Transverse colon (tissue), 4 donors: ENCODE measurements at regions not wholly inside any gene's neighbourhood (a gene's known extent, or its start where the extent isn't known, plus 50 kb on each side); places are given as distances from the start of the nearest gene placed in this dataset.
"Not testable (repeated sequence)": the region's sequence is repeated elsewhere in the genome, so short reads cannot be mapped to it uniquely, and the experiment has no call there.

Experiments
- DNase-seq: peaks from one replicate; pipeline ENCODE4 v3.0.0-alpha.2; 2019
- H3K27ac ChIP-seq, 4 donors: fragments of 200-600 bp; sonication (generic); 2 replicates each; pipeline ENCODE4 v1.5.1; 2016 to 2018; ENCODE audit warnings: inconsistent platforms in 4 of 4
- H3K27me3 ChIP-seq: fragments of 200-600 bp; sonication (generic); 2 replicates; pipeline ENCODE4 v1.5.1; 2017; ENCODE audit warnings: inconsistent platforms
- H3K36me3 ChIP-seq, 4 donors: fragments of 200-600 bp; sonication (generic); 2 replicates each; pipeline ENCODE4 v1.5.1; 2017 to 2019; ENCODE audit warnings: inconsistent platforms in 4 of 4
- H3K4me1 ChIP-seq, 4 donors: fragments of 200-600 bp; sonication (generic); 2 replicates each; pipeline ENCODE4 v1.5.1; 2017 to 2020; ENCODE audit warnings: inconsistent platforms in 4 of 4
- H3K4me3 ChIP-seq, 4 donors: fragments of 200-600 bp; sonication (generic); 1 replicate in 1 of 4; 2 replicates in 3 of 4; pipeline versions ENCODE4 v1.5.1 to v1.6.1; 2017 to 2019; ENCODE audit warnings: inconsistent platforms in 4 of 4
- H3K9me3 ChIP-seq, 2 donors: fragments of 200-600 bp; sonication (generic); 2 replicates each; pipeline ENCODE4 v1.5.1; 2017 to 2019; ENCODE audit warnings: inconsistent platforms in 2 of 2
- EP300 ChIP-seq: sonication (generic); formaldehyde crosslinking; IDR thresholded peaks from one replicate; pipeline ENCODE4 v1.6.1; 2017; ENCODE audit warnings: antibody characterized with exemption, low read depth
- POLR2A ChIP-seq: fragments of 450-650 bp; IDR thresholded peaks from one replicate; pipeline ENCODE4 v1.6.1; 2016; ENCODE audit warnings: antibody characterized with exemption, mild to moderate bottlenecking, moderate library complexity
- POLR2AphosphoS5 ChIP-seq, 3 donors: sonication (generic); formaldehyde crosslinking; IDR thresholded peaks; one replicate each; pipeline ENCODE4 v1.6.1; 2016; ENCODE audit warnings: antibody characterized with exemption in 3 of 3
- WGBS, 2 donors: methylation state at CpG; one replicate each; pipeline ENCODE4 v1.1.5; 2018; ENCODE audit warnings: low coverage in 1 of 2; 5-methylcytosine and 5-hydroxymethylcytosine counted together
- in situ Hi-C, 4 donors: fragments of 200-750 bp; cut with MboI; loops; one replicate each; pipeline versions ENCODE4 v1.15.0 to v1.15.1; 2017; ENCODE audit warnings: low sequenced_read_pairs in 3 of 4, low pct_ligation_motif_present in 1 of 4, low pct_unique_long_range_greater_than_20kb in 1 of 4
- intact Hi-C: fragments of 100-400 bp; cut with DNase I; formaldehyde crosslinking; loops from one replicate; pipeline ENCODE4 v1.15.1; 2023; ENCODE audit warnings: low total_unique reads
- TF ChIP-seq, protein P1 (sequence below), 5 experiments: fragments of 200-600 bp in 3 of 5; fragments of 450-650 bp in 2 of 5; sonication (generic) in 3 of 5; IDR thresholded peaks; 1 replicate in 2 of 5; 2 replicates in 3 of 5; pipeline ENCODE4 v1.5.1; 2016 to 2017; ENCODE audit warnings: antibody characterized with exemption in 5 of 5, inconsistent platforms in 3 of 5, mild to moderate bottlenecking in 2 of 5, moderate library complexity in 1 of 5

DNA sequence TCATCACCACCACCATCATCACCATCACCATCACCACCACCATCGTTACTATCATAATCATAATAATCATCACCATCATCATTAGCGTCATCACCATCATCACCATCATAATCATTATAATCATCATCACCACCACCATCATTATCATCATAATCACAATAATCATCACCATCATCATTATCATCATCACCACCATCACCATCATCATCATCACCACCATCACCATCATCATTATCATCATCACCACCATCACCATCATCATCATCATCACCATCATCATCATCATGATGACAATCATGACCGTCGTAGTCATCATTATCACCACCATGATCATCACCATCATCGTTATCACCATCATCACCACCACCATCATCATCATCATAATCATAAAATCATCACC lies 349.9 kb downstream of the ADGRD1 start:
- H3K27me3 ChIP-seq, DNase-seq, H3K36me3 ChIP-seq, H3K27ac ChIP-seq, intact Hi-C loops, in situ Hi-C loops, H3K4me1 ChIP-seq, H3K4me3 ChIP-seq, H3K9me3 ChIP-seq: not testable (repeated sequence)
- WGBS, 2 donors: 44 to 100% methylated on average over 1 to 2 of the region's 5 CpGs

DNA sequence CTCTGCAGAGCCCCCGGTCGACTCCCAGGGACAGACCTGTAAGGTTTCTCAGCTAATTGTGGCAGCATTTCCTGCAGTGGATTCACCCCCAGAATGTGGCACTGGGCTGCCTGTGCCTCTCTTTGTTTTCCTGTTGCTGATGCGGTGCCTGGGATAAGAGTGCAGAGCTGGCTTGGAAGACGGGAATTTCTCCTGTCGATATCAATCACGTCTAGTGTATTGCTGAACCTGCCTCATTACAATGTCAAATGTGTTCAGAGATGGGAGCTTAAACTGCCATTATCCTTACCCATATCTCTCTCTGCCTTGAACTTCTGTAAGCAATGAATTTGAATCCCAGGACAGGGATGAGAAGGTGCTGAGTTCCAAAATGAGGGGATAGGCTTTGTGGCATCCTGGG lies 350.9 kb downstream of the ADGRD1 start:
- no CpG with 5 or more reads among the region's 6 CpGs for WGBS, 2 donors
- H3K9me3 ChIP-seq, H3K36me3 ChIP-seq, in situ Hi-C loops, H3K27me3 ChIP-seq, H3K4me3 ChIP-seq, H3K27ac ChIP-seq, H3K4me1 ChIP-seq, intact Hi-C loops, DNase-seq: not testable (repeated sequence)

DNA sequence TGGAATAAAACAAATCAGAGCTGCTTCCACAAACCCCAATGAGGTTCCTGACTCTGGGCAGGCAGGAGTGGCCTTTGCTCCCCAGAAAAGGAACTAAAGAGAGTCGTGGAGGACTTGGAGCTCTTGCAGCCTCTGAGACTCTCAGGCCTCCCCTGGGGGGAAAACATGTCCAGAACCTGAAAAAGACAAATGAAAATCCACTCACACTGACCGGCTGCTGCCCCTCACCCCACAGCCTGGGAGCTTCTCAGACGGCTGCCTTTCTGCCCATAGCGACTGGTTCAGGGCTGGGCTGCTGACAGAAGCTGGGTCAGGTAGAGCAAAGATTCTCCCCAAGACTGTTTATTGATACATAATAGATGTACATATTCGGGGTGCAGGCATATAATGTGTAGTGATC lies 356.0 kb downstream of the ADGRD1 start:
- WGBS, 2 donors: 36 to 65% methylated on average over 2 to 5 of the region's 5 CpGs
- Histone ChIP-seq H3K4me3 (no peak overlapping the region), H3K9me3 (no peaks in the 10 kb centered on the region), H3K27me3 (peaks cover 3% of the 10 kb centered on the region), H3K27ac (no peak overlapping the region), H3K36me3 (no peaks in the 10 kb centered on the region), H3K4me1 (no peaks in the 10 kb centered on the region)
- no peak for DNase-seq
- in situ Hi-C loops: loop anchor here in 1 of 4 donors (5.0 kb wide), 1 partner anchor 333 kb away; no protein-coding TSS in a partner anchor
- intact Hi-C loops: no loop called here
- TF ChIP-seq POLR2A: no peak
- no peak for TF ChIP-seq EP300
- TF ChIP-seq, protein P1, sequence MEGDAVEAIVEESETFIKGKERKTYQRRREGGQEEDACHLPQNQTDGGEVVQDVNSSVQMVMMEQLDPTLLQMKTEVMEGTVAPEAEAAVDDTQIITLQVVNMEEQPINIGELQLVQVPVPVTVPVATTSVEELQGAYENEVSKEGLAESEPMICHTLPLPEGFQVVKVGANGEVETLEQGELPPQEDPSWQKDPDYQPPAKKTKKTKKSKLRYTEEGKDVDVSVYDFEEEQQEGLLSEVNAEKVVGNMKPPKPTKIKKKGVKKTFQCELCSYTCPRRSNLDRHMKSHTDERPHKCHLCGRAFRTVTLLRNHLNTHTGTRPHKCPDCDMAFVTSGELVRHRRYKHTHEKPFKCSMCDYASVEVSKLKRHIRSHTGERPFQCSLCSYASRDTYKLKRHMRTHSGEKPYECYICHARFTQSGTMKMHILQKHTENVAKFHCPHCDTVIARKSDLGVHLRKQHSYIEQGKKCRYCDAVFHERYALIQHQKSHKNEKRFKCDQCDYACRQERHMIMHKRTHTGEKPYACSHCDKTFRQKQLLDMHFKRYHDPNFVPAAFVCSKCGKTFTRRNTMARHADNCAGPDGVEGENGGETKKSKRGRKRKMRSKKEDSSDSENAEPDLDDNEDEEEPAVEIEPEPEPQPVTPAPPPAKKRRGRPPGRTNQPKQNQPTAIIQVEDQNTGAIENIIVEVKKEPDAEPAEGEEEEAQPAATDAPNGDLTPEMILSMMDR (IDR thresholded peaks at IDR 0.05): no peak
- no peak for TF ChIP-seq POLR2AphosphoS5 (IDR thresholded peaks at IDR 0.05)

DNA sequence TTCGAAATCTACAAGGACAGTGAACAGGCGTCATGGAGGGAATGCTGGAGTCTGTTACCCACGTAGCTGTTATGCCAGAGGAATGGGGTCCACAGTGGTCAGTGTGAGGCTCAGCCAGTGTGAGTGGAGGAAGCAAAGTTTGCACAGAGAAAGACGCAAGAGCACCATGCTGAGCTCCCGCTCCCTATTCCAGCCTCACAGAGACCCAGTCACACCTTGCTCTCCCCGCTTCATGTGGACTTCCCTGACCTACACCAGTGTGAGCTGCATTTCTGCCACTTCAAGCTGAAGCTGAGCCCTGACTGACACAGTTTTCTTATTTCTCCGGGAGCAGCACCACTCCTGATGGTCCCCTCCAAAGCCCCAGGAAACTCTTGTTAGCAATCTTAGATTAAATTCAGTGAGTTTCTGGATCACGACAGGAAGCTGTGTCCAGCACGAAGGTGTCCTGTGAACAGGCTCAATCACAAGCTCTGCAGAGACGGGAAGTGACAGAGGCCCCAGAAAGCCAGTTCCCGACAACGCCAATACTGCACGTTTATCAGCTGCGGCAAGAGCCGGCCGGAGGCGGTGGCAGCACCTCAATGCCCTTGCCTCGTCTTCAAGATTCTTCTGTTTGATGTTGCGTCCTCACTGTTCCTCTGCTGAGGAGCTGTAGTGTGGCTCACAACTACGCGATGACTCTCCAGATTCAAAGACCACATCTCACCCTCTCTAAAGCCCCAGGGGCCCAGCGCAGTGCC lies 356.7 kb downstream of the ADGRD1 start:
- H3K4me1 ChIP-seq, DNase-seq, H3K36me3 ChIP-seq, H3K27ac ChIP-seq, H3K4me3 ChIP-seq, H3K27me3 ChIP-seq, H3K9me3 ChIP-seq, intact Hi-C loops: not testable (repeated sequence)
- in situ Hi-C loops: loop anchor here in 1 of 4 donors (5.0 kb wide), 1 partner anchor 332 kb away; no protein-coding TSS in a partner anchor
- WGBS, 2 donors: 77 to 80% methylated on average over 5 to 11 of the region's 22 CpGs

DNA sequence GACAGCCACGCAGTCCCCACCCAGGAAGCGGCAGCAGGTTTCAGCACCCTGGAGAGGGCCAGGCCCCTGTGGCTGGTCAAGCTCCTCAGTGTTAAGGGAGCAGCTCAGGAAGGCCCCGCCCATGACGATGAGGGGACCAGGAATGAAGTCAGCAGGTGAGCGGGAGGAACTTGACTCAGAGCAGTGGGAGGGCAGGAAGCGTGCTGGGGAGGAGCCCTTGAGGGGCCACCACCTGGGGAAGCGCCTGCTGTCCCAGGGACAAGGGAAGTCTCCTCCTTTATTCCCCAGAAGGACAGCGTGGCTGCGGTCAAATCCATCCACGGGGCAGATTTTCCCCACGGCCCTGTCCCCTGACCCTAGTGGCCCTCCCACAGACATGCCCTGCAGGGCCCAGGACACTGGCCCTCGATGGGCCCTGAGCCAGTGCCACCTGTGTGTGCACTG lies 357.6 kb downstream of the ADGRD1 start:
- H3K4me1 ChIP-seq, H3K4me3 ChIP-seq, H3K9me3 ChIP-seq, H3K36me3 ChIP-seq, DNase-seq, H3K27me3 ChIP-seq, intact Hi-C loops, H3K27ac ChIP-seq: not testable (repeated sequence)
- in situ Hi-C loops: loop anchor here in 1 of 4 donors (5.0 kb wide), 1 partner anchor 331 kb away; no protein-coding TSS in a partner anchor
- WGBS, 2 donors: 33 to 34% methylated on average over 1 to 10 of the region's 12 CpGs

DNA sequence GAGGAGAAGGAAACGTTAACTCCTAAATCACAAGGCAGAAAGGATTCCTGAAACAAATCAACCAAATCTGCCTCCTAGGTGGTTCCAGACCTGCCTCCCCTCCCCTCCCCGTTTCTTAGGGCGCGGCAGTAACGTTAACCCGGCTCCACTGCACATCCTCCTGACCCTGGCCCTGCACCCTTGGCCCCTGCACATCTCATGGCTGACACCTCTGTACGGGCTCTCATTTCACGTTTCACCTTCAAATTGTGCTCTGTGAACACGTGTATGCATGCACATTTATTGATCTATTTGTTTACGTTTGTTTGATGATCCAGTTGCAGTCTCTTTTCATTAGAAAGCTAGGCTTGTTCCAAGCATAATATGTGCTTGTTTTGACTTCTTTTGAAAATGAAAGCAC lies 358.1 kb downstream of the ADGRD1 start:
- Histone ChIP-seq H3K9me3 (no peaks in the 10 kb centered on the region), H3K4me3 (no peak overlapping the region), H3K36me3 (no peaks in the 10 kb centered on the region), H3K27ac (no peak overlapping the region), H3K27me3 (peaks cover 3% of the 10 kb centered on the region), H3K4me1 (no peaks in the 10 kb centered on the region)
- 26 to 31% methylated on average over 10 of the region's 10 CpGs for WGBS, 2 donors
- in situ Hi-C loops (loop anchor here in 1 of 4 donors (5.0 kb wide), 1 partner anchor 331 kb away; no protein-coding TSS in a partner anchor), intact Hi-C loops (no loop called here)
- DNase-seq: no peak
- no peak for TF ChIP-seq EP300
- TF ChIP-seq POLR2A: no peak
- no peak for TF ChIP-seq POLR2AphosphoS5 (IDR thresholded peaks at IDR 0.05)
- TF ChIP-seq, protein P1 (IDR thresholded peaks at IDR 0.05): no peak

DNA sequence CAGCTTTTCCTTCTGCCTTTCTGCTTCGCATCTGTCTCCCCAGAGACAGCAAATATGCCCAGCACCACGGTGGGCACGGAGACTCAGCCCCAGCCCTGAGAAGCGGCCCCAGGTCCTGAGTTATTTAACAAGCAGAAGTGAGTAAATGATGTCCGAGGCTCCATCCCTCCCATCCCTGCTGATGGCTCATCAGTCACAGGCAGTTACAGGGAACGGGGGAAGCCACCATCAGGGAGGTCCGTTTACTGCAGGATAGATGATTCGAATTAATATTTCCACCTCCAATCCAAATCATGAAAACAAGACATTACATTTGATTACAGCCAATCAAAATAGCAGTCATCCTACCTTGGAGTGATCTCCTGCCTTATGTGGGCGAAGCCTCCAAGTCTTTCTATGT lies 358.7 kb downstream of the ADGRD1 start:
- DNase-seq, H3K9me3 ChIP-seq, H3K27ac ChIP-seq, H3K4me3 ChIP-seq, H3K27me3 ChIP-seq, H3K36me3 ChIP-seq, intact Hi-C loops, H3K4me1 ChIP-seq: not testable (repeated sequence)
- in situ Hi-C loops: loop anchor here in 1 of 4 donors (5.0 kb wide), 1 partner anchor 330 kb away; no protein-coding TSS in a partner anchor
- 62 to 69% methylated on average over 3 to 5 of the region's 9 CpGs for WGBS, 2 donors
